GDM1 (cell line): ENCODE measurements at regions not wholly inside any gene's neighbourhood (a gene's known extent, or its start where the extent isn't known, plus 50 kb on each side); places are given as distances from the start of the nearest gene placed in this dataset.
A peak's percentile ranks its signal among the peaks of the same experiment; 100 is the strongest.

Experiments used
- DNase-seq: peaks from one replicate; lab custom pipeline; 2025; lab: John Stamatoyannopoulos, UW

- no peak for DNase-seq
These were observed 173.7 kb downstream of the HS3ST3B1 start for GRCh38 chr17:14474591-14474990.

- no peak for DNase-seq
These were observed 170.2 kb downstream of the HS3ST3B1 start for GRCh38 chr17:14471052-14471451.

- no peak for DNase-seq
These were observed 169.5 kb downstream of the HS3ST3B1 start for GRCh38 chr17:14470417-14470816.

GRCh38 chr17:14469971-14470370, 169.1 kb downstream of the HS3ST3B1 start:
- no peak for DNase-seq

- no peak for DNase-seq
These were observed 168.0 kb downstream of the HS3ST3B1 start for GRCh38 chr17:14468858-14469257.

GRCh38 chr17:14461227-14461548, 160.3 kb downstream of the HS3ST3B1 start:
- DNase-seq = no peak

- DNase-seq = no peak
These were observed 159.8 kb downstream of the HS3ST3B1 start for GRCh38 chr17:14460516-14461226.

- DNase-seq = no peak
These were observed 159.1 kb downstream of the HS3ST3B1 start for GRCh38 chr17:14459955-14460354.

- DNase-seq = no peak
These were observed 157.8 kb downstream of the HS3ST3B1 start for GRCh38 chr17:14458724-14459123.

- no peak for DNase-seq
These were observed 153.9 kb downstream of the HS3ST3B1 start for GRCh38 chr17:14454746-14455145.

GRCh38 chr17:14452856-14453255, 152.0 kb downstream of the HS3ST3B1 start:
- no peak for DNase-seq

GRCh38 chr17:14451729-14452191, 150.9 kb downstream of the HS3ST3B1 start:
- no peak for DNase-seq

- DNase-seq = no peak
These were observed 147.9 kb downstream of the HS3ST3B1 start for GRCh38 chr17:14448818-14449217.

- DNase-seq = no peak
These were observed 145.9 kb downstream of the HS3ST3B1 start for GRCh38 chr17:14446825-14447224.

GRCh38 chr17:14444915-14445314, 144.0 kb downstream of the HS3ST3B1 start:
- no peak for DNase-seq

GRCh38 chr17:14442798-14443528, 142.1 kb downstream of the HS3ST3B1 start:
- DNase-seq = no peak

GRCh38 chr17:14437176-14437575, 136.3 kb downstream of the HS3ST3B1 start:
- DNase-seq = no peak

- DNase-seq = no peak
These were observed 135.4 kb downstream of the HS3ST3B1 start for GRCh38 chr17:14436266-14436665.

GRCh38 chr17:14434506-14434905, 133.6 kb downstream of the HS3ST3B1 start:
- DNase-seq = no peak

GRCh38 chr17:14432079-14432478, 131.2 kb downstream of the HS3ST3B1 start:
- DNase-seq = no peak

GRCh38 chr17:14429084-14429483, 128.2 kb downstream of the HS3ST3B1 start:
- no peak for DNase-seq

GRCh38 chr17:14428648-14429029, 127.8 kb downstream of the HS3ST3B1 start:
- peak; percentile 38 for DNase-seq

- peak; percentile 62 for DNase-seq
These were observed 127.2 kb downstream of the HS3ST3B1 start for GRCh38 chr17:14427900-14428647.
